HFFc6 (cell line): ENCODE measurements at regions not wholly inside any gene's neighbourhood (a gene's known extent, or its start where the extent isn't known, plus 50 kb on each side); places are given as distances from the start of the nearest gene placed in this dataset.

Source experiments
- DNase-seq: peaks from one replicate; pipeline ENCODE4 v3.0.0-alpha.2; 2018
- H3K27ac Mint-ChIP-seq: 2 replicates; pipeline ENCODE4 v1.8.0; 2020; ENCODE audit warnings: mild to moderate bottlenecking, mixed read lengths
- H3K27me3 Mint-ChIP-seq: 2 replicates; pipeline ENCODE4 v1.8.0; 2021; ENCODE audit warnings: mild to moderate bottlenecking, moderate library complexity, mixed read lengths; ENCODE audit not compliant: insufficient read depth
- H3K36me3 Mint-ChIP-seq: 2 replicates; pipeline ENCODE4 v1.8.0; 2021; ENCODE audit warnings: low read depth, mixed read lengths
- H3K4me1 Mint-ChIP-seq: 2 replicates; pipeline ENCODE4 v1.8.0; 2020; ENCODE audit warnings: low read depth, mixed read lengths
- H3K4me3 Mint-ChIP-seq: 2 replicates; pipeline ENCODE4 v1.8.0; 2020; ENCODE audit warnings: mild to moderate bottlenecking, moderate library complexity, mixed read lengths
- H3K9me3 Mint-ChIP-seq: 2 replicates; pipeline ENCODE4 v1.8.0; 2020; ENCODE audit warnings: mild to moderate bottlenecking, mixed read lengths
- CTCF ChIP-seq: fragments of 200-600 bp; sonication (generic); IDR thresholded peaks from 2 replicates; pipeline ENCODE4 v1.5.0; 2021; ENCODE audit warnings: antibody characterized with exemption, mild to moderate bottlenecking

- Mint-ChIP-seq H3K36me3 (no peaks in the 10 kb centered on the region), H3K27me3 (peaks cover 4% of the 10 kb centered on the region), H3K9me3 (no peaks in the 10 kb centered on the region), H3K4me1 (peaks cover 95% of the 10 kb centered on the region), H3K4me3 (peak overlapping the region; percentile 77), H3K27ac (peak overlapping the region; percentile 87)
- DNase-seq: peak; percentile 62
- TF ChIP-seq CTCF: no peak
Observed at GRCh38 chr17:77433385-77434135, 292.8 kb downstream of the SEC14L1 start.

GRCh38 chr17:77434136-77435114, 293.7 kb downstream of the SEC14L1 start:
- peaks cover 95% of the 10 kb centered on the region for H3K4me1 Mint-ChIP-seq
- TF ChIP-seq CTCF: no peak
- peaks cover 5% of the 10 kb centered on the region for H3K27me3 Mint-ChIP-seq
- DNase-seq: no peak
- peak overlapping the region; percentile 87 for H3K27ac Mint-ChIP-seq
- H3K4me3 Mint-ChIP-seq: peak overlapping the region; percentile 77
- no peaks in the 10 kb centered on the region for H3K36me3 Mint-ChIP-seq
- no peaks in the 10 kb centered on the region for H3K9me3 Mint-ChIP-seq

- Mint-ChIP-seq H3K36me3 (no peaks in the 10 kb centered on the region), H3K27ac (peak overlapping the region; percentile 69), H3K9me3 (no peaks in the 10 kb centered on the region), H3K27me3 (peaks cover 5% of the 10 kb centered on the region), H3K4me3 (no peak overlapping the region), H3K4me1 (peaks cover 92% of the 10 kb centered on the region)
- no peak for TF ChIP-seq CTCF
- no peak for DNase-seq
Observed at GRCh38 chr17:77435272-77436057, 294.7 kb downstream of the SEC14L1 start.

GRCh38 chr17:77436058-77436442, 295.3 kb downstream of the SEC14L1 start:
- H3K4me1 Mint-ChIP-seq: peaks cover 92% of the 10 kb centered on the region
- no peak overlapping the region; the same call in 1 of the 2 replicates for H3K4me3 Mint-ChIP-seq
- no peaks in the 10 kb centered on the region for H3K36me3 Mint-ChIP-seq
- no peaks in the 10 kb centered on the region for H3K9me3 Mint-ChIP-seq
- peak overlapping the region; percentile 69 for H3K27ac Mint-ChIP-seq
- H3K27me3 Mint-ChIP-seq: peaks cover 5% of the 10 kb centered on the region
- no peak for TF ChIP-seq CTCF
- no peak for DNase-seq

- Mint-ChIP-seq H3K4me1 (peaks cover 92% of the 10 kb centered on the region), H3K9me3 (no peaks in the 10 kb centered on the region), H3K27me3 (peaks cover 7% of the 10 kb centered on the region), H3K4me3 (peak overlapping the region; percentile 32; the same call in 1 of the 2 replicates), H3K36me3 (peaks cover 3% of the 10 kb centered on the region; the same call in 1 of the 2 replicates), H3K27ac (peak overlapping the region; percentile 69)
- no peak for TF ChIP-seq CTCF
- DNase-seq: no peak
Observed at GRCh38 chr17:77436481-77436880, 295.7 kb downstream of the SEC14L1 start.
